ENCODE measurements at regions not wholly inside any gene's neighbourhood (a gene's known extent, or its start where the extent isn't known, plus 50 kb on each side); places are given as distances from the start of the nearest gene placed in this dataset.

DNA sequence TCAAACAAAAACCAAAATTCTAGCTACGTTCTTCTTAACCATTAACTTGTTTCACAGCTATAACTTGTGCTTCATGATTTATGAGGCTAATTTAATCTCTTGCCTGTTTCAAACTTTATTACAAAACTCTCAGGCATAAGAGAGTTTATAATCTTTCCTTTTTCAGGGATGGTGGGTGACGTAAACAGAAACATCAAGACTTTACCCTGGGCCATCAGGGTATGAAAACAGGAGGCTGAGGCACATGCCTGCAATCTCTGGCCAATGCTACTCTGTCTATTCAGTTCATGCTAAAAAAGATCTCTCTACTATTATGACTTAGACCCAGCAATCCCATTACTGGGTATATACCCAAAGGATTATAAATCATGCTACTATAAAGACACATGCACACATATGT lies 55.9 kb upstream of the VWC2 start:
- TF ChIP-seq, protein P1, sequence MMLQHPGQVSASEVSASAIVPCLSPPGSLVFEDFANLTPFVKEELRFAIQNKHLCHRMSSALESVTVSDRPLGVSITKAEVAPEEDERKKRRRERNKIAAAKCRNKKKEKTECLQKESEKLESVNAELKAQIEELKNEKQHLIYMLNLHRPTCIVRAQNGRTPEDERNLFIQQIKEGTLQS (CRISPR knock-in tag; conservative IDR thresholded peaks at IDR 0.05), result no peak
- TF ChIP-seq KAT7 (CRISPR knock-in tag; IDR thresholded peaks at IDR 0.05; ENCODE audit: borderline replicate concordance) (no peak), FOXK1 (CRISPR knock-in tag; IDR thresholded peaks at IDR 0.05) (no peak), ETV6 (CRISPR knock-in tag; IDR thresholded peaks at IDR 0.05) (no peak), FOXJ3 (CRISPR knock-in tag; IDR thresholded peaks at IDR 0.05; ENCODE audit: borderline replicate concordance) (no peak)
- TF ChIP-seq, protein P2, sequence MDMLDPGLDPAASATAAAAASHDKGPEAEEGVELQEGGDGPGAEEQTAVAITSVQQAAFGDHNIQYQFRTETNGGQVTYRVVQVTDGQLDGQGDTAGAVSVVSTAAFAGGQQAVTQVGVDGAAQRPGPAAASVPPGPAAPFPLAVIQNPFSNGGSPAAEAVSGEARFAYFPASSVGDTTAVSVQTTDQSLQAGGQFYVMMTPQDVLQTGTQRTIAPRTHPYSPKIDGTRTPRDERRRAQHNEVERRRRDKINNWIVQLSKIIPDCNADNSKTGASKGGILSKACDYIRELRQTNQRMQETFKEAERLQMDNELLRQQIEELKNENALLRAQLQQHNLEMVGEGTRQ (CRISPR knock-in tag; IDR thresholded peaks at IDR 0.05), result no peak
- TF ChIP-seq, protein P3, sequence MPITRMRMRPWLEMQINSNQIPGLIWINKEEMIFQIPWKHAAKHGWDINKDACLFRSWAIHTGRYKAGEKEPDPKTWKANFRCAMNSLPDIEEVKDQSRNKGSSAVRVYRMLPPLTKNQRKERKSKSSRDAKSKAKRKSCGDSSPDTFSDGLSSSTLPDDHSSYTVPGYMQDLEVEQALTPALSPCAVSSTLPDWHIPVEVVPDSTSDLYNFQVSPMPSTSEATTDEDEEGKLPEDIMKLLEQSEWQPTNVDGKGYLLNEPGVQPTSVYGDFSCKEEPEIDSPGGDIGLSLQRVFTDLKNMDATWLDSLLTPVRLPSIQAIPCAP (CRISPR knock-in tag; IDR thresholded peaks at IDR 0.05), result no peak
- TF ChIP-seq, protein P4, sequence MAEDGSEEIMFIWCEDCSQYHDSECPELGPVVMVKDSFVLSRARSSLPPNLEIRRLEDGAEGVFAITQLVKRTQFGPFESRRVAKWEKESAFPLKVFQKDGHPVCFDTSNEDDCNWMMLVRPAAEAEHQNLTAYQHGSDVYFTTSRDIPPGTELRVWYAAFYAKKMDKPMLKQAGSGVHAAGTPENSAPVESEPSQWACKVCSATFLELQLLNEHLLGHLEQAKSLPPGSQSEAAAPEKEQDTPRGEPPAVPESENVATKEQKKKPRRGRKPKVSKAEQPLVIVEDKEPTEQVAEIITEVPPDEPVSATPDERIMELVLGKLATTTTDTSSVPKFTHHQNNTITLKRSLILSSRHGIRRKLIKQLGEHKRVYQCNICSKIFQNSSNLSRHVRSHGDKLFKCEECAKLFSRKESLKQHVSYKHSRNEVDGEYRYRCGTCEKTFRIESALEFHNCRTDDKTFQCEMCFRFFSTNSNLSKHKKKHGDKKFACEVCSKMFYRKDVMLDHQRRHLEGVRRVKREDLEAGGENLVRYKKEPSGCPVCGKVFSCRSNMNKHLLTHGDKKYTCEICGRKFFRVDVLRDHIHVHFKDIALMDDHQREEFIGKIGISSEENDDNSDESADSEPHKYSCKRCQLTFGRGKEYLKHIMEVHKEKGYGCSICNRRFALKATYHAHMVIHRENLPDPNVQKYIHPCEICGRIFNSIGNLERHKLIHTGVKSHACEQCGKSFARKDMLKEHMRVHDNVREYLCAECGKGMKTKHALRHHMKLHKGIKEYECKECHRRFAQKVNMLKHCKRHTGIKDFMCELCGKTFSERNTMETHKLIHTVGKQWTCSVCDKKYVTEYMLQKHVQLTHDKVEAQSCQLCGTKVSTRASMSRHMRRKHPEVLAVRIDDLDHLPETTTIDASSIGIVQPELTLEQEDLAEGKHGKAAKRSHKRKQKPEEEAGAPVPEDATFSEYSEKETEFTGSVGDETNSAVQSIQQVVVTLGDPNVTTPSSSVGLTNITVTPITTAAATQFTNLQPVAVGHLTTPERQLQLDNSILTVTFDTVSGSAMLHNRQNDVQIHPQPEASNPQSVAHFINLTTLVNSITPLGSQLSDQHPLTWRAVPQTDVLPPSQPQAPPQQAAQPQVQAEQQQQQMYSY (CRISPR knock-in tag; IDR thresholded peaks at IDR 0.05), result no peak
- TF ChIP-seq, protein P5, sequence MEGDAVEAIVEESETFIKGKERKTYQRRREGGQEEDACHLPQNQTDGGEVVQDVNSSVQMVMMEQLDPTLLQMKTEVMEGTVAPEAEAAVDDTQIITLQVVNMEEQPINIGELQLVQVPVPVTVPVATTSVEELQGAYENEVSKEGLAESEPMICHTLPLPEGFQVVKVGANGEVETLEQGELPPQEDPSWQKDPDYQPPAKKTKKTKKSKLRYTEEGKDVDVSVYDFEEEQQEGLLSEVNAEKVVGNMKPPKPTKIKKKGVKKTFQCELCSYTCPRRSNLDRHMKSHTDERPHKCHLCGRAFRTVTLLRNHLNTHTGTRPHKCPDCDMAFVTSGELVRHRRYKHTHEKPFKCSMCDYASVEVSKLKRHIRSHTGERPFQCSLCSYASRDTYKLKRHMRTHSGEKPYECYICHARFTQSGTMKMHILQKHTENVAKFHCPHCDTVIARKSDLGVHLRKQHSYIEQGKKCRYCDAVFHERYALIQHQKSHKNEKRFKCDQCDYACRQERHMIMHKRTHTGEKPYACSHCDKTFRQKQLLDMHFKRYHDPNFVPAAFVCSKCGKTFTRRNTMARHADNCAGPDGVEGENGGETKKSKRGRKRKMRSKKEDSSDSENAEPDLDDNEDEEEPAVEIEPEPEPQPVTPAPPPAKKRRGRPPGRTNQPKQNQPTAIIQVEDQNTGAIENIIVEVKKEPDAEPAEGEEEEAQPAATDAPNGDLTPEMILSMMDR (IDR thresholded peaks at IDR 0.05), result no peak
- TF ChIP-seq, protein P6, sequence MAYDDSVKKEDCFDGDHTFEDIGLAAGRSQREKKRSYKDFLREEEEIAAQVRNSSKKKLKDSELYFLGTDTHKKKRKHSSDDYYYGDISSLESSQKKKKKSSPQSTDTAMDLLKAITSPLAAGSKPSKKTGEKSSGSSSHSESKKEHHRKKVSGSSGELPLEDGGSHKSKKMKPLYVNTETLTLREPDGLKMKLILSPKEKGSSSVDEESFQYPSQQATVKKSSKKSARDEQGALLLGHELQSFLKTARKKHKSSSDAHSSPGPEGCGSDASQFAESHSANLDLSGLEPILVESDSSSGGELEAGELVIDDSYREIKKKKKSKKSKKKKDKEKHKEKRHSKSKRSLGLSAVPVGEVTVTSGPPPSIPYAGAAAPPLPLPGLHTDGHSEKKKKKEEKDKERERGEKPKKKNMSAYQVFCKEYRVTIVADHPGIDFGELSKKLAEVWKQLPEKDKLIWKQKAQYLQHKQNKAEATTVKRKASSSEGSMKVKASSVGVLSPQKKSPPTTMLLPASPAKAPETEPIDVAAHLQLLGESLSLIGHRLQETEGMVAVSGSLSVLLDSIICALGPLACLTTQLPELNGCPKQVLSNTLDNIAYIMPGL (CRISPR knock-in tag; IDR thresholded peaks at IDR 0.05), result no peak
- TF ChIP-seq, protein P7, sequence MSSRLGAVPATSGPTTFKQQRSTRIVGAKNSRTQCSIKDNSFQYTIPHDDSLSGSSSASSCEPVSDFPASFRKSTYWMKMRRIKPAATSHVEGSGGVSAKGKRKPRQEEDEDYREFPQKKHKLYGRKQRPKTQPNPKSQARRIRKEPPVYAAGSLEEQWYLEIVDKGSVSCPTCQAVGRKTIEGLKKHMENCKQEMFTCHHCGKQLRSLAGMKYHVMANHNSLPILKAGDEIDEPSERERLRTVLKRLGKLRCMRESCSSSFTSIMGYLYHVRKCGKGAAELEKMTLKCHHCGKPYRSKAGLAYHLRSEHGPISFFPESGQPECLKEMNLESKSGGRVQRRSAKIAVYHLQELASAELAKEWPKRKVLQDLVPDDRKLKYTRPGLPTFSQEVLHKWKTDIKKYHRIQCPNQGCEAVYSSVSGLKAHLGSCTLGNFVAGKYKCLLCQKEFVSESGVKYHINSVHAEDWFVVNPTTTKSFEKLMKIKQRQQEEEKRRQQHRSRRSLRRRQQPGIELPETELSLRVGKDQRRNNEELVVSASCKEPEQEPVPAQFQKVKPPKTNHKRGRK (CRISPR knock-in tag; IDR thresholded peaks at IDR 0.05; ENCODE audit: borderline replicate concordance), result no peak
- TF ChIP-seq, protein P8, sequence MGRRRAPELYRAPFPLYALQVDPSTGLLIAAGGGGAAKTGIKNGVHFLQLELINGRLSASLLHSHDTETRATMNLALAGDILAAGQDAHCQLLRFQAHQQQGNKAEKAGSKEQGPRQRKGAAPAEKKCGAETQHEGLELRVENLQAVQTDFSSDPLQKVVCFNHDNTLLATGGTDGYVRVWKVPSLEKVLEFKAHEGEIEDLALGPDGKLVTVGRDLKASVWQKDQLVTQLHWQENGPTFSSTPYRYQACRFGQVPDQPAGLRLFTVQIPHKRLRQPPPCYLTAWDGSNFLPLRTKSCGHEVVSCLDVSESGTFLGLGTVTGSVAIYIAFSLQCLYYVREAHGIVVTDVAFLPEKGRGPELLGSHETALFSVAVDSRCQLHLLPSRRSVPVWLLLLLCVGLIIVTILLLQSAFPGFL (CRISPR knock-in tag; IDR thresholded peaks at IDR 0.05; ENCODE audit: borderline replicate concordance), result no peak
- TF ChIP-seq, protein P9, sequence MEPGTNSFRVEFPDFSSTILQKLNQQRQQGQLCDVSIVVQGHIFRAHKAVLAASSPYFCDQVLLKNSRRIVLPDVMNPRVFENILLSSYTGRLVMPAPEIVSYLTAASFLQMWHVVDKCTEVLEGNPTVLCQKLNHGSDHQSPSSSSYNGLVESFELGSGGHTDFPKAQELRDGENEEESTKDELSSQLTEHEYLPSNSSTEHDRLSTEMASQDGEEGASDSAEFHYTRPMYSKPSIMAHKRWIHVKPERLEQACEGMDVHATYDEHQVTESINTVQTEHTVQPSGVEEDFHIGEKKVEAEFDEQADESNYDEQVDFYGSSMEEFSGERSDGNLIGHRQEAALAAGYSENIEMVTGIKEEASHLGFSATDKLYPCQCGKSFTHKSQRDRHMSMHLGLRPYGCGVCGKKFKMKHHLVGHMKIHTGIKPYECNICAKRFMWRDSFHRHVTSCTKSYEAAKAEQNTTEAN (CRISPR knock-in tag; IDR thresholded peaks at IDR 0.05), result no peak
- TF ChIP-seq, protein P10, sequence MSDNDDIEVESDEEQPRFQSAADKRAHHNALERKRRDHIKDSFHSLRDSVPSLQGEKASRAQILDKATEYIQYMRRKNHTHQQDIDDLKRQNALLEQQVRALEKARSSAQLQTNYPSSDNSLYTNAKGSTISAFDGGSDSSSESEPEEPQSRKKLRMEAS (CRISPR knock-in tag; IDR thresholded peaks at IDR 0.05), result no peak
